SK-N-SH (cell line): ENCODE measurements at regions not wholly inside any gene's neighbourhood (a gene's known extent, or its start where the extent isn't known, plus 50 kb on each side); places are given as distances from the start of the nearest gene placed in this dataset.

Experiments used
- CTCF ChIA-PET: fragments of 300-600, 350-600 bp; formaldehyde crosslinking; extraction: SDS; loops from one replicate; lab custom pipeline; 2021; lab: Yijun Ruan, JAX
- POLR2A ChIA-PET: fragments of 350-600 bp; sonication (Branson Sonifier 250); formaldehyde crosslinking; extraction: SDS; loops from one replicate; lab custom pipeline; 2020; ENCODE audit warnings: antibody characterized with exemption, inconsistent platforms; lab: Yijun Ruan, JAX
- DNase-seq: peaks from one replicate; pipeline ENCODE4 v3.0.0; 2012
- H2AFZ ChIP-seq: fragments of 200-600 bp; sonication (generic); 2 replicates; pipeline ENCODE4 v1.8.1; 2016; ENCODE audit warnings: antibody characterized with exemption, mild to moderate bottlenecking, low read depth
- H3F3A ChIP-seq: fragments of 200-600 bp; sonication (generic); replicated peaks from 2 replicates; pipeline ENCODE3; 2016; ENCODE audit warnings: antibody characterized with exemption, mild to moderate bottlenecking; ENCODE audit not compliant: insufficient read depth
- H3K27ac ChIP-seq, 2 experiments: fragments of 200-500 bp in 1 of 2; fragments of 200-600 bp in 1 of 2; sonication (Bioruptor generic) in 1 of 2; sonication (generic), shearing (Covaris generic) in 1 of 2; 2 replicates each; pipeline versions ENCODE4 v1.5.1 to v1.6.1; 2014 to 2016; ENCODE audit warnings: low read depth in 2 of 2, inconsistent platforms in 1 of 2, low read length in 1 of 2, mild to moderate bottlenecking in 1 of 2, mixed read lengths in 1 of 2
- H3K27me3 ChIP-seq: fragments of 200-600 bp; sonication (generic), shearing (Covaris generic); 2 replicates; pipeline ENCODE4 v1.6.1; 2016; ENCODE audit warnings: mixed run types; ENCODE audit not compliant: insufficient read depth
- H3K36me3 ChIP-seq, 2 experiments: fragments of 200-500 bp in 1 of 2; fragments of 200-600 bp in 1 of 2; sonication (Bioruptor generic) in 1 of 2; sonication (generic) in 1 of 2; replicated peaks in 1 of 2; 2 replicates each; pipeline versions ENCODE3 to v1.5.1; 2014 to 2016; ENCODE audit warnings: low read length in 1 of 2, mild to moderate bottlenecking in 1 of 2; ENCODE audit not compliant: insufficient read depth in 2 of 2, control insufficient read depth in 1 of 2
- H3K4me1 ChIP-seq, 2 experiments: fragments of 200-500 bp in 1 of 2; fragments of 200-600 bp in 1 of 2; sonication (Bioruptor generic) in 1 of 2; sonication (generic), shearing (Covaris generic) in 1 of 2; 2 replicates each; pipeline versions ENCODE4 v1.5.1 to v1.6.1; 2014 to 2016; ENCODE audit warnings: low read depth in 1 of 2, low read length in 1 of 2, mixed run types in 1 of 2; ENCODE audit not compliant: insufficient read depth in 2 of 2, control insufficient read depth in 1 of 2
- H3K4me2 ChIP-seq: fragments of 200-600 bp; sonication (generic), shearing (Covaris generic); 2 replicates; pipeline ENCODE4 v1.6.1; 2017; ENCODE audit warnings: mixed run types
- H3K4me3 ChIP-seq, 2 experiments: fragments of 200-500 bp in 1 of 2; fragments of 200-600 bp in 1 of 2; sonication (Bioruptor generic) in 1 of 2; sonication (generic), shearing (Covaris generic) in 1 of 2; 2 replicates each; pipeline versions ENCODE4 v1.5.1 to v1.8.1; 2014 to 2016; ENCODE audit warnings: low read depth in 2 of 2, inconsistent platforms in 1 of 2, low read length in 1 of 2, mild to moderate bottlenecking in 1 of 2, mixed read lengths in 1 of 2, moderate library complexity in 1 of 2
- H3K79me2 ChIP-seq: fragments of 200-600 bp; sonication (generic); 2 replicates; pipeline ENCODE4 v1.8.1; 2017; ENCODE audit warnings: mild to moderate bottlenecking; ENCODE audit not compliant: insufficient read depth
- H3K9ac ChIP-seq: fragments of 200-600 bp; sonication (generic); 2 replicates; pipeline ENCODE4 v1.6.1; 2017; ENCODE audit warnings: mixed run types
- H3K9me2 ChIP-seq: fragments of 200-600 bp; sonication (generic); 2 replicates; pipeline ENCODE4 v1.6.1; 2017; ENCODE audit warnings: mixed run types
- H3K9me3 ChIP-seq: fragments of 200-600 bp; sonication (generic); 2 replicates; pipeline ENCODE4 v1.6.1; 2017; ENCODE audit warnings: mixed run types, mild to moderate bottlenecking, moderate library complexity
- H4K20me1 ChIP-seq: fragments of 200-600 bp; sonication (generic); 2 replicates; pipeline ENCODE4 v1.6.1; 2017; ENCODE audit warnings: mild to moderate bottlenecking, mixed run types; ENCODE audit not compliant: insufficient read depth
- CHD2 ChIP-seq: fragments of 150-350 bp; IDR thresholded peaks from 2 replicates; pipeline ENCODE4 v1.6.1; 2018; ENCODE audit warnings: low read length; ENCODE audit not compliant: partially characterized antibody
- ELF1 ChIP-seq: IDR thresholded peaks from 2 replicates; pipeline ENCODE4 v1.4.0; 2012
- FOSL2 ChIP-seq: IDR thresholded peaks from 2 replicates; pipeline ENCODE4 v1.4.0; 2012; ENCODE audit warnings: low read depth, mild to moderate bottlenecking, moderate library complexity, borderline replicate concordance
- FOXJ3 ChIP-seq: sonication (generic); formaldehyde crosslinking; IDR thresholded peaks from 2 replicates; pipeline ENCODE4 v1.5.1; 2020; ENCODE audit warnings: mild to moderate bottlenecking, missing genetic modification reagents
- FOXM1 ChIP-seq: IDR thresholded peaks from 2 replicates; pipeline ENCODE4 v1.4.0; 2012; ENCODE audit warnings: low read depth, mild to moderate bottlenecking
- GABPA ChIP-seq: IDR thresholded peaks from 2 replicates; pipeline ENCODE4 v1.4.0; 2012; ENCODE audit warnings: low read depth, mild to moderate bottlenecking
- MEF2A ChIP-seq: IDR thresholded peaks from 2 replicates; pipeline ENCODE4 v1.4.0; 2012; ENCODE audit warnings: low read depth, borderline replicate concordance
- MXI1 ChIP-seq: IDR thresholded peaks from 2 replicates; pipeline ENCODE4 v1.6.1; 2012; ENCODE audit warnings: mild to moderate bottlenecking, low read depth, low read length, improper control_type of control experiment
- NRF1 ChIP-seq: IDR thresholded peaks from 2 replicates; pipeline ENCODE4 v1.6.1; 2012; ENCODE audit warnings: low read depth, mild to moderate bottlenecking, low read length
- RCOR1 ChIP-seq: fragments of 150-350 bp; IDR thresholded peaks from 2 replicates; pipeline ENCODE4 v1.6.1; 2017; ENCODE audit warnings: antibody characterized with exemption, low read length
- RFX5 ChIP-seq: IDR thresholded peaks from 2 replicates; pipeline ENCODE4 v1.6.1; 2012; ENCODE audit warnings: mild to moderate bottlenecking, improper control_type of control experiment, low read length
- RXRA ChIP-seq: IDR thresholded peaks from 2 replicates; pipeline ENCODE4 v1.4.0; 2012; ENCODE audit warnings: low read depth, mild to moderate bottlenecking, borderline replicate concordance
- SMC3 ChIP-seq: IDR thresholded peaks from 2 replicates; pipeline ENCODE4 v1.6.1; 2012; ENCODE audit warnings: low read depth, low read length, improper control_type of control experiment
- WGBS: methylation state at CpG from one replicate; pipeline ENCODE4 v1.1.6; 2017; ENCODE audit warnings: low lambda C conversion rate; 5-methylcytosine and 5-hydroxymethylcytosine counted together
- TF ChIP-seq, protein P1 (sequence below): IDR thresholded peaks from 2 replicates; pipeline ENCODE4 v1.6.1; 2012; ENCODE audit warnings: mild to moderate bottlenecking, low read depth, low read length, moderate library complexity
- TF ChIP-seq, protein P2 (sequence below): fragments of 150-350 bp; IDR thresholded peaks from 2 replicates; pipeline ENCODE4 v1.6.1; 2016; ENCODE audit warnings: mild to moderate bottlenecking, low read depth, low read length
- TF ChIP-seq, protein P3 (sequence below): IDR thresholded peaks from 2 replicates; pipeline ENCODE4 v1.4.0; 2012; ENCODE audit warnings: low read depth, borderline replicate concordance
- TF ChIP-seq, protein P4 (sequence below): fragments of 200-600 bp; sonication (generic); IDR thresholded peaks from 2 replicates; pipeline ENCODE4 v1.6.1; 2017; ENCODE audit warnings: antibody characterized with exemption, mild to moderate bottlenecking, moderate library complexity
- TF ChIP-seq, protein P5 (sequence below): IDR thresholded peaks from 2 replicates; pipeline ENCODE4; 2012

DNA sequence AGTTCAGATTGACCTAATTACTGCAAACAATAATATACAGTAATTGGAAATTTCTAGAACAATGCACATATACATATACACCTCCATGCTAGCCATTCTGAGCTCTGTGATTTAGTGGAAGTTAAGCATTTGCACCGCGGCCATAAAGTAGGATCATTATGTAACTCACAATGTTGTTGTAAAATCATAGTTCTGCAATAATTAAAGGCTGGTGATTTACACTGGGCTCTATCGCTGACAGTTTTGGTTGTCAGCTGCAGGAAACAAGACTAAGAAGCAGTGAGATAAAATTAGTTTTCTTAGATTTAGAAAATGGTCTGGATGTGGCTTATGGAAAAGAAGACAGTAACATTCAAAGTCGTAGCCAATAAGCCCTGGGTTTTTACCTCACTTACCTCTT lies 776.3 kb downstream of the TMEM121 start:
- H3K27ac ChIP-seq = no peak overlapping the region
- no peaks in the 10 kb centered on the region for H4K20me1 ChIP-seq
- H3K27me3 ChIP-seq = no peaks in the 10 kb centered on the region
- POLR2A ChIA-PET = no interaction called here
- CTCF ChIA-PET = no interaction called here
- H3K9me2 ChIP-seq = no peaks in the 10 kb centered on the region
- H3K4me1 ChIP-seq = no peaks in the 10 kb centered on the region
- H3K36me3 ChIP-seq = no peaks in the 10 kb centered on the region
- no peak for DNase-seq
- no peak overlapping the region for H3K4me2 ChIP-seq
- no peaks in the 10 kb centered on the region for H3K9me3 ChIP-seq
- H2AFZ ChIP-seq = no peak overlapping the region
- no peak overlapping the region for H3K4me3 ChIP-seq
- TF ChIP-seq RFX5 (no peak), MEF2A (no peak), FOXM1 (no peak), CHD2 (no peak), SMC3 (no peak), FOXJ3 (CRISPR knock-in tag) (no peak), RCOR1 (no peak), RXRA (no peak)
- TF ChIP-seq, protein P1, sequence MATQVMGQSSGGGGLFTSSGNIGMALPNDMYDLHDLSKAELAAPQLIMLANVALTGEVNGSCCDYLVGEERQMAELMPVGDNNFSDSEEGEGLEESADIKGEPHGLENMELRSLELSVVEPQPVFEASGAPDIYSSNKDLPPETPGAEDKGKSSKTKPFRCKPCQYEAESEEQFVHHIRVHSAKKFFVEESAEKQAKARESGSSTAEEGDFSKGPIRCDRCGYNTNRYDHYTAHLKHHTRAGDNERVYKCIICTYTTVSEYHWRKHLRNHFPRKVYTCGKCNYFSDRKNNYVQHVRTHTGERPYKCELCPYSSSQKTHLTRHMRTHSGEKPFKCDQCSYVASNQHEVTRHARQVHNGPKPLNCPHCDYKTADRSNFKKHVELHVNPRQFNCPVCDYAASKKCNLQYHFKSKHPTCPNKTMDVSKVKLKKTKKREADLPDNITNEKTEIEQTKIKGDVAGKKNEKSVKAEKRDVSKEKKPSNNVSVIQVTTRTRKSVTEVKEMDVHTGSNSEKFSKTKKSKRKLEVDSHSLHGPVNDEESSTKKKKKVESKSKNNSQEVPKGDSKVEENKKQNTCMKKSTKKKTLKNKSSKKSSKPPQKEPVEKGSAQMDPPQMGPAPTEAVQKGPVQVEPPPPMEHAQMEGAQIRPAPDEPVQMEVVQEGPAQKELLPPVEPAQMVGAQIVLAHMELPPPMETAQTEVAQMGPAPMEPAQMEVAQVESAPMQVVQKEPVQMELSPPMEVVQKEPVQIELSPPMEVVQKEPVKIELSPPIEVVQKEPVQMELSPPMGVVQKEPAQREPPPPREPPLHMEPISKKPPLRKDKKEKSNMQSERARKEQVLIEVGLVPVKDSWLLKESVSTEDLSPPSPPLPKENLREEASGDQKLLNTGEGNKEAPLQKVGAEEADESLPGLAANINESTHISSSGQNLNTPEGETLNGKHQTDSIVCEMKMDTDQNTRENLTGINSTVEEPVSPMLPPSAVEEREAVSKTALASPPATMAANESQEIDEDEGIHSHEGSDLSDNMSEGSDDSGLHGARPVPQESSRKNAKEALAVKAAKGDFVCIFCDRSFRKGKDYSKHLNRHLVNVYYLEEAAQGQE = no peak
- TF ChIP-seq, protein P2, sequence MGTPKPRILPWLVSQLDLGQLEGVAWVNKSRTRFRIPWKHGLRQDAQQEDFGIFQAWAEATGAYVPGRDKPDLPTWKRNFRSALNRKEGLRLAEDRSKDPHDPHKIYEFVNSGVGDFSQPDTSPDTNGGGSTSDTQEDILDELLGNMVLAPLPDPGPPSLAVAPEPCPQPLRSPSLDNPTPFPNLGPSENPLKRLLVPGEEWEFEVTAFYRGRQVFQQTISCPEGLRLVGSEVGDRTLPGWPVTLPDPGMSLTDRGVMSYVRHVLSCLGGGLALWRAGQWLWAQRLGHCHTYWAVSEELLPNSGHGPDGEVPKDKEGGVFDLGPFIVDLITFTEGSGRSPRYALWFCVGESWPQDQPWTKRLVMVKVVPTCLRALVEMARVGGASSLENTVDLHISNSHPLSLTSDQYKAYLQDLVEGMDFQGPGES = no peak
- H3F3A ChIP-seq = no peaks in the 10 kb centered on the region
- H3K9ac ChIP-seq = no peak overlapping the region
- 2% methylated on average over 4 of the region's 4 CpGs for WGBS
- no peaks in the 10 kb centered on the region for H3K79me2 ChIP-seq

DNA sequence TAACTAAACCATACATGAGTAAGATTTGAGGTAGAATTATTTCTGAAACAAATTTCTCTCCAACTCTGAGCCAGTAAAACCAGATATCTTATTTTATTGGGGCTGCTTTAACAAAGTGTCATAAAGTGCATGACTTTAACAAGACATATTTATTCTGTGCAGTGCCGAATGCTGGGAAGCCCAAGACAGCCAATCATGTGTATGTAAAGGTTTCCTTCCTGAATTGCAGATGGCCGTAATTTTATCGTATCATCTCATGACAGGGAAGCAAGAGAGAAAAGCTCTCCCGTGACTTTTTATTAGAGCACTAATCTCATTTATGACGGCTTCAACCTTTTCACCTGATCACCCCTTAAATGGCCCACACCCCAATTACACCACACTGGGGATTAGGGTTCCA lies 777.9 kb downstream of the TMEM121 start:
- H3K4me3 ChIP-seq = no peak overlapping the region
- no peak overlapping the region for H3K9ac ChIP-seq
- H3K79me2 ChIP-seq = no peaks in the 10 kb centered on the region
- no peak overlapping the region for H2AFZ ChIP-seq
- no peak for DNase-seq
- ChIA-PET POLR2A (no interaction called here), CTCF (no interaction called here)
- H3K4me2 ChIP-seq = no peak overlapping the region
- no peaks in the 10 kb centered on the region for H3K9me2 ChIP-seq
- no peaks in the 10 kb centered on the region for H4K20me1 ChIP-seq
- no peaks in the 10 kb centered on the region for H3K36me3 ChIP-seq
- H3K9me3 ChIP-seq = no peaks in the 10 kb centered on the region; the same call in 1 of the 2 replicates
- peaks cover 6% of the 10 kb centered on the region for H3F3A ChIP-seq
- no peak overlapping the region for H3K27ac ChIP-seq
- no peaks in the 10 kb centered on the region for H3K27me3 ChIP-seq
- no peaks in the 10 kb centered on the region for H3K4me1 ChIP-seq
- WGBS = 5% methylated on average over 5 of the region's 5 CpGs
- TF ChIP-seq GABPA (no peak), FOSL2 (no peak), ELF1 (no peak), MXI1 (no peak), NRF1 (no peak), CHD2 (no peak), FOXM1 (no peak)
- TF ChIP-seq, protein P2 = no peak
- TF ChIP-seq, protein P3, sequence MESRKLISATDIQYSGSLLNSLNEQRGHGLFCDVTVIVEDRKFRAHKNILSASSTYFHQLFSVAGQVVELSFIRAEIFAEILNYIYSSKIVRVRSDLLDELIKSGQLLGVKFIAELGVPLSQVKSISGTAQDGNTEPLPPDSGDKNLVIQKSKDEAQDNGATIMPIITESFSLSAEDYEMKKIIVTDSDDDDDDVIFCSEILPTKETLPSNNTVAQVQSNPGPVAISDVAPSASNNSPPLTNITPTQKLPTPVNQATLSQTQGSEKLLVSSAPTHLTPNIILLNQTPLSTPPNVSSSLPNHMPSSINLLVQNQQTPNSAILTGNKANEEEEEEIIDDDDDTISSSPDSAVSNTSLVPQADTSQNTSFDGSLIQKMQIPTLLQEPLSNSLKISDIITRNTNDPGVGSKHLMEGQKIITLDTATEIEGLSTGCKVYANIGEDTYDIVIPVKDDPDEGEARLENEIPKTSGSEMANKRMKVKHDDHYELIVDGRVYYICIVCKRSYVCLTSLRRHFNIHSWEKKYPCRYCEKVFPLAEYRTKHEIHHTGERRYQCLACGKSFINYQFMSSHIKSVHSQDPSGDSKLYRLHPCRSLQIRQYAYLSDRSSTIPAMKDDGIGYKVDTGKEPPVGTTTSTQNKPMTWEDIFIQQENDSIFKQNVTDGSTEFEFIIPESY = no peak
- TF ChIP-seq, protein P4, sequence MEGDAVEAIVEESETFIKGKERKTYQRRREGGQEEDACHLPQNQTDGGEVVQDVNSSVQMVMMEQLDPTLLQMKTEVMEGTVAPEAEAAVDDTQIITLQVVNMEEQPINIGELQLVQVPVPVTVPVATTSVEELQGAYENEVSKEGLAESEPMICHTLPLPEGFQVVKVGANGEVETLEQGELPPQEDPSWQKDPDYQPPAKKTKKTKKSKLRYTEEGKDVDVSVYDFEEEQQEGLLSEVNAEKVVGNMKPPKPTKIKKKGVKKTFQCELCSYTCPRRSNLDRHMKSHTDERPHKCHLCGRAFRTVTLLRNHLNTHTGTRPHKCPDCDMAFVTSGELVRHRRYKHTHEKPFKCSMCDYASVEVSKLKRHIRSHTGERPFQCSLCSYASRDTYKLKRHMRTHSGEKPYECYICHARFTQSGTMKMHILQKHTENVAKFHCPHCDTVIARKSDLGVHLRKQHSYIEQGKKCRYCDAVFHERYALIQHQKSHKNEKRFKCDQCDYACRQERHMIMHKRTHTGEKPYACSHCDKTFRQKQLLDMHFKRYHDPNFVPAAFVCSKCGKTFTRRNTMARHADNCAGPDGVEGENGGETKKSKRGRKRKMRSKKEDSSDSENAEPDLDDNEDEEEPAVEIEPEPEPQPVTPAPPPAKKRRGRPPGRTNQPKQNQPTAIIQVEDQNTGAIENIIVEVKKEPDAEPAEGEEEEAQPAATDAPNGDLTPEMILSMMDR = no peak
- TF ChIP-seq, protein P5, sequence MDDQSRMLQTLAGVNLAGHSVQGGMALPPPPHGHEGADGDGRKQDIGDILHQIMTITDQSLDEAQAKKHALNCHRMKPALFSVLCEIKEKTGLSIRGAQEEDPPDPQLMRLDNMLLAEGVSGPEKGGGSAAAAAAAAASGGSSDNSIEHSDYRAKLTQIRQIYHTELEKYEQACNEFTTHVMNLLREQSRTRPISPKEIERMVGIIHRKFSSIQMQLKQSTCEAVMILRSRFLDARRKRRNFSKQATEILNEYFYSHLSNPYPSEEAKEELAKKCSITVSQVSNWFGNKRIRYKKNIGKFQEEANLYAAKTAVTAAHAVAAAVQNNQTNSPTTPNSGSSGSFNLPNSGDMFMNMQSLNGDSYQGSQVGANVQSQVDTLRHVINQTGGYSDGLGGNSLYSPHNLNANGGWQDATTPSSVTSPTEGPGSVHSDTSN = no peak
